ENCODE measurements at regions not wholly inside any gene's neighbourhood (a gene's known extent, or its start where the extent isn't known, plus 50 kb on each side); places are given as distances from the start of the nearest gene placed in this dataset.

- no peak for TF ChIP-seq NFRKB (IDR thresholded peaks at IDR 0.05)
- no peak for TF ChIP-seq FOXM1 (IDR thresholded peaks at IDR 0.05; ENCODE audit: borderline replicate concordance)
- no peak for TF ChIP-seq ARNT (IDR thresholded peaks at IDR 0.05)
- no peak for TF ChIP-seq LEF1 (IDR thresholded peaks at IDR 0.05; ENCODE audit: borderline replicate concordance)
- TF ChIP-seq FOXA1 (IDR thresholded peaks at IDR 0.05), result no peak
- no peak for TF ChIP-seq BHLHE40 (IDR thresholded peaks at IDR 0.05; ENCODE audit: borderline replicate concordance)
- TF ChIP-seq FOXK2 (IDR thresholded peaks at IDR 0.05), result no peak
- no peak for TF ChIP-seq SP1 (IDR thresholded peaks at IDR 0.05)
- TF ChIP-seq TARDBP (IDR thresholded peaks at IDR 0.05), result no peak
- TF ChIP-seq ELF4 (IDR thresholded peaks at IDR 0.05), result no peak
Measured at GRCh38 chr6:168208402-168208801, 111.2 kb downstream of the DACT2 start.
